Caco-2 (cell line): ENCODE measurements at regions not wholly inside any gene's neighbourhood (a gene's known extent, or its start where the extent isn't known, plus 50 kb on each side); places are given as distances from the start of the nearest gene placed in this dataset.

Experiments used
- BruUV-seq: library from RNA; stranded (reverse); fragments of 400-500 nt; replicated peaks from 2 replicates; lab custom pipeline; 2021; lab: Mats Ljungman, UMichigan
- CTCF ChIA-PET: fragments of 300-600 bp; sonication (Branson Sonifier 250); formaldehyde crosslinking; loops from one replicate; lab custom pipeline; 2022; ENCODE audit warnings: antibody characterized with exemption; lab: Charles Lee
- POLR2A ChIA-PET: fragments of 300-600 bp; sonication (Branson Sonifier 250); formaldehyde crosslinking; loops from one replicate; lab custom pipeline; 2022; ENCODE audit warnings: antibody characterized with exemption; lab: Charles Lee
- DNase-seq, 2 experiments: peaks; one replicate each; pipeline versions ENCODE4 v3.0.0 to v3.0.0-alpha.2; 2020 to 2022
- H3K27me3 ChIP-seq: replicated peaks from 2 replicates; pipeline ENCODE4 v1.6.0; 2011; ENCODE audit warnings: low read length; ENCODE audit not compliant: control insufficient read depth, insufficient read depth
- H3K36me3 ChIP-seq: 2 replicates; pipeline ENCODE4 v1.5.1; 2011; ENCODE audit warnings: low read length; ENCODE audit not compliant: control insufficient read depth, insufficient read depth
- H3K4me1 ChIP-seq: fragments of 250-450 bp; sonication (Bioruptor Pico); 2 replicates; pipeline ENCODE4 v1.5.1; 2020; ENCODE audit warnings: mild to moderate bottlenecking
- H3K4me3 ChIP-seq: 2 replicates; pipeline ENCODE4 v1.5.1; 2011; ENCODE audit warnings: low read depth, mild to moderate bottlenecking, control low read depth, low read length
- H3K9me3 ChIP-seq: fragments of 250-450 bp; sonication (Bioruptor Pico); 2 replicates; pipeline ENCODE4 v1.5.1; 2020; ENCODE audit warnings: mild to moderate bottlenecking, moderate library complexity
- H3K27ac Mint-ChIP-seq: one replicate; pipeline ENCODE4 v1.8.0; 2022; ENCODE audit warnings: mixed read lengths; ENCODE audit not compliant: unreplicated experiment
- H3K27me3 Mint-ChIP-seq: one replicate; pipeline ENCODE4 v1.8.0; 2022; ENCODE audit warnings: mixed read lengths; ENCODE audit not compliant: insufficient read depth, unreplicated experiment
- H3K36me3 Mint-ChIP-seq: one replicate; pipeline ENCODE4 v1.8.0; 2022; ENCODE audit warnings: mild to moderate bottlenecking, mixed read lengths; ENCODE audit not compliant: insufficient read depth, unreplicated experiment
- H3K4me1 Mint-ChIP-seq: one replicate; pipeline ENCODE4 v1.8.0; 2022; ENCODE audit warnings: low read depth, mixed read lengths; ENCODE audit not compliant: unreplicated experiment
- H3K4me3 Mint-ChIP-seq: one replicate; pipeline ENCODE4 v1.8.0; 2022; ENCODE audit warnings: mild to moderate bottlenecking, moderate library complexity, mixed read lengths; ENCODE audit not compliant: unreplicated experiment
- H3K9me3 Mint-ChIP-seq: one replicate; pipeline ENCODE4 v1.8.0; 2022; ENCODE audit warnings: mixed read lengths; ENCODE audit not compliant: unreplicated experiment
- intact Hi-C: fragments of 100-400 bp; cut with micrococcal nuclease; formaldehyde crosslinking; loops from one replicate; pipeline ENCODE4 v1.10.0; 2022; ENCODE audit not compliant: unreplicated experiment
- TF ChIP-seq, protein P1 (sequence below), 2 experiments: fragments of 200-600 bp in 1 of 2; IDR thresholded peaks; 1 replicate in 1 of 2; 2 replicates in 1 of 2; pipeline versions ENCODE4 v1.5.1 to v1.8.0; 2011 to 2022; ENCODE audit warnings: antibody characterized with exemption in 1 of 2, control low read depth in 1 of 2, inconsistent platforms in 1 of 2, low read depth in 1 of 2, low read length in 1 of 2, mild to moderate bottlenecking in 1 of 2, moderate library complexity in 1 of 2; ENCODE audit not compliant: insufficient read depth in 1 of 2, severe bottlenecking in 1 of 2, unreplicated experiment in 1 of 2

- H3K4me1 ChIP-seq: no peaks in the 10 kb centered on the region
- H3K27me3 Mint-ChIP-seq: no peaks in the 10 kb centered on the region
- no peaks in the 10 kb centered on the region for H3K4me1 Mint-ChIP-seq
- no peaks in the 10 kb centered on the region for H3K9me3 ChIP-seq
- H3K9me3 Mint-ChIP-seq: no peaks in the 10 kb centered on the region
- ChIA-PET POLR2A (no interaction called here), CTCF (no interaction called here)
- no TSS peak for BruUV-seq
- TF ChIP-seq, protein P1, sequence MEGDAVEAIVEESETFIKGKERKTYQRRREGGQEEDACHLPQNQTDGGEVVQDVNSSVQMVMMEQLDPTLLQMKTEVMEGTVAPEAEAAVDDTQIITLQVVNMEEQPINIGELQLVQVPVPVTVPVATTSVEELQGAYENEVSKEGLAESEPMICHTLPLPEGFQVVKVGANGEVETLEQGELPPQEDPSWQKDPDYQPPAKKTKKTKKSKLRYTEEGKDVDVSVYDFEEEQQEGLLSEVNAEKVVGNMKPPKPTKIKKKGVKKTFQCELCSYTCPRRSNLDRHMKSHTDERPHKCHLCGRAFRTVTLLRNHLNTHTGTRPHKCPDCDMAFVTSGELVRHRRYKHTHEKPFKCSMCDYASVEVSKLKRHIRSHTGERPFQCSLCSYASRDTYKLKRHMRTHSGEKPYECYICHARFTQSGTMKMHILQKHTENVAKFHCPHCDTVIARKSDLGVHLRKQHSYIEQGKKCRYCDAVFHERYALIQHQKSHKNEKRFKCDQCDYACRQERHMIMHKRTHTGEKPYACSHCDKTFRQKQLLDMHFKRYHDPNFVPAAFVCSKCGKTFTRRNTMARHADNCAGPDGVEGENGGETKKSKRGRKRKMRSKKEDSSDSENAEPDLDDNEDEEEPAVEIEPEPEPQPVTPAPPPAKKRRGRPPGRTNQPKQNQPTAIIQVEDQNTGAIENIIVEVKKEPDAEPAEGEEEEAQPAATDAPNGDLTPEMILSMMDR (IDR thresholded peaks at IDR 0.05; ENCODE audit: insufficient read depth in 1 of 2, low read depth in 1 of 2, low read length in 1 of 2, severe bottlenecking in 1 of 2, unreplicated experiment in 1 of 2): no peak
- H3K4me3 Mint-ChIP-seq: no peak overlapping the region
- intact Hi-C loops: no loop called here
- no peaks in the 10 kb centered on the region for H3K36me3 ChIP-seq
- no peak overlapping the region for H3K4me3 ChIP-seq
- no peaks in the 10 kb centered on the region for H3K36me3 Mint-ChIP-seq
- H3K27ac Mint-ChIP-seq: no peak overlapping the region
- no peaks in the 10 kb centered on the region for H3K27me3 ChIP-seq
- no peak for DNase-seq
Observed at GRCh38 chr5:121006217-121006616, 542.1 kb downstream of the PRR16 start.

- CTCF ChIA-PET: no interaction called here
- no peak overlapping the region for H3K27ac Mint-ChIP-seq
- H3K27me3 ChIP-seq: no peaks in the 10 kb centered on the region
Observed at GRCh38 chr5:121008041-121008440, 543.9 kb downstream of the PRR16 start.

DNA sequence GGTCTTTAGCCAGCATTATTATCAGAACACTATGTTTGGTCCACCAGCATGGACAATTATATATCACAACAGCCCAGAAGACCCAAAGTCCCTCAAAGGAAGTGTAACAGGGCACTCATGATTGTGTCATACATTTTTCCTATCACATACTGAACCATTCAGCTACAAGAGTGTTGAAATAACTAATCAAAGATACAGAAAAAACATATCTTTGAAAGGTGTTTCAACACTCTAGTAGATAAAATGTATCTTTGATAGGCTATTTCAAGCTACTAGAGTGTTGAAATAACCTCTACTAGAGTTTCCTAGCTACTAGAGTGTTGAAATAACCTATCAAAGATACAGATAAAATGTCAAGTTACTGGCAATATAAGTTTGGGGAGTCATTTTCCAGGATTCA is 545.0 kb downstream of the PRR16 start:
- Mint-ChIP-seq H3K36me3 (no peaks in the 10 kb centered on the region), H3K4me3 (no peak overlapping the region), H3K27me3 (no peaks in the 10 kb centered on the region), H3K27ac (no peak overlapping the region), H3K4me1 (no peaks in the 10 kb centered on the region), H3K9me3 (no peaks in the 10 kb centered on the region)
- Histone ChIP-seq H3K36me3 (no peaks in the 10 kb centered on the region), H3K27me3 (no peaks in the 10 kb centered on the region), H3K9me3 (no peaks in the 10 kb centered on the region), H3K4me1 (no peaks in the 10 kb centered on the region), H3K4me3 (no peak overlapping the region)
- TF ChIP-seq, protein P1 (IDR thresholded peaks at IDR 0.05; ENCODE audit: insufficient read depth in 1 of 2, low read depth in 1 of 2, low read length in 1 of 2, severe bottlenecking in 1 of 2, unreplicated experiment in 1 of 2): no peak
- POLR2A ChIA-PET: no interaction called here
- intact Hi-C loops: no loop called here
- CTCF ChIA-PET: no interaction called here
- BruUV-seq: no TSS peak
- DNase-seq: no peak

More at GRCh38 chr5:121008041-121008440, 543.9 kb downstream of the PRR16 start:
- no peak for DNase-seq
- no peak overlapping the region for H3K4me3 Mint-ChIP-seq
- POLR2A ChIA-PET: no interaction called here
- no peaks in the 10 kb centered on the region for H3K27me3 Mint-ChIP-seq
- no peaks in the 10 kb centered on the region for H3K9me3 Mint-ChIP-seq
- Histone ChIP-seq H3K36me3 (no peaks in the 10 kb centered on the region), H3K4me3 (no peak overlapping the region), H3K4me1 (no peaks in the 10 kb centered on the region), H3K9me3 (no peaks in the 10 kb centered on the region)
- H3K36me3 Mint-ChIP-seq: no peaks in the 10 kb centered on the region
- intact Hi-C loops: no loop called here
- TF ChIP-seq, protein P1 (IDR thresholded peaks at IDR 0.05; ENCODE audit: insufficient read depth in 1 of 2, low read depth in 1 of 2, low read length in 1 of 2, severe bottlenecking in 1 of 2, unreplicated experiment in 1 of 2): no peak
- no peaks in the 10 kb centered on the region for H3K4me1 Mint-ChIP-seq
- BruUV-seq: no TSS peak
